ENCODE measurements at regions not wholly inside any gene's neighbourhood (a gene's known extent, or its start where the extent isn't known, plus 50 kb on each side); places are given as distances from the start of the nearest gene placed in this dataset.

- ChIA-PET POLR2A (no interaction called here), CTCF (interaction anchor here (1.2 kb wide), 1 partner anchor 9 kb away, joined by 3 read pairs; no protein-coding TSS in a partner anchor)
- no peak for TF ChIP-seq CTCF (IDR thresholded peaks at IDR 0.05; ENCODE audit: control extremely low read depth, extremely low read depth, low read depth, missing control alignments)
- no peak for DNase-seq (ENCODE audit: extremely low spot score)
Observed at GRCh38 chr2:217151509-217152206, 291.8 kb upstream of the TNP1 start.

- ChIA-PET CTCF (no interaction called here), POLR2A (no interaction called here)
- no peak for TF ChIP-seq CTCF (IDR thresholded peaks at IDR 0.05; ENCODE audit: control extremely low read depth, extremely low read depth, low read depth, missing control alignments)
- no peak for DNase-seq (ENCODE audit: extremely low spot score)
Observed at GRCh38 chr2:217150236-217150635, 290.4 kb upstream of the TNP1 start.

GRCh38 chr2:217149087-217149660, 289.3 kb upstream of the TNP1 start:
- CTCF ChIA-PET, result interaction anchor here (0.9 kb wide), 1 partner anchor 17 kb away, joined by 3 read pairs; no protein-coding TSS in a partner anchor
- TF ChIP-seq CTCF (IDR thresholded peaks at IDR 0.05; ENCODE audit: control extremely low read depth, extremely low read depth, low read depth, missing control alignments), result no peak
- DNase-seq (ENCODE audit: extremely low spot score), result no peak
- POLR2A ChIA-PET, result no interaction called here

- ChIA-PET POLR2A (interaction anchor here (0.6 kb wide), 1 partner anchor 13 kb away, joined by 5 read pairs; no protein-coding TSS in a partner anchor), CTCF (interaction anchor here (1.3 to 2.1 kb wide), 5 partner anchors 10 to 104 kb away, joined by 3 to 7 read pairs (median 3); no protein-coding TSS in a partner anchor)
- no peak for DNase-seq (ENCODE audit: extremely low spot score)
- TF ChIP-seq CTCF (IDR thresholded peaks at IDR 0.05; ENCODE audit: control extremely low read depth, extremely low read depth, low read depth, missing control alignments), result no peak
Observed at GRCh38 chr2:217147818-217148217, 288.0 kb upstream of the TNP1 start.

- no peak for DNase-seq (ENCODE audit: extremely low spot score)
- POLR2A ChIA-PET, result no interaction called here
- CTCF ChIA-PET, result interaction anchor here (1.3 to 2.1 kb wide), 6 partner anchors 11 to 103 kb away, joined by 3 to 7 read pairs (median 4); no protein-coding TSS in a partner anchor
- no peak for TF ChIP-seq CTCF (IDR thresholded peaks at IDR 0.05; ENCODE audit: control extremely low read depth, extremely low read depth, low read depth, missing control alignments)
Observed at GRCh38 chr2:217146956-217147355, 287.1 kb upstream of the TNP1 start.

- DNase-seq (ENCODE audit: extremely low spot score), result no peak
- TF ChIP-seq CTCF (IDR thresholded peaks at IDR 0.05; ENCODE audit: control extremely low read depth, extremely low read depth, low read depth, missing control alignments), result peak; percentile 33
- CTCF ChIA-PET, result interaction anchor here (0.8 to 1.5 kb wide), 5 partner anchors 9 to 30 kb away, joined by 3 to 4 read pairs (median 3); no protein-coding TSS in a partner anchor
- POLR2A ChIA-PET, result no interaction called here
Observed at GRCh38 chr2:217142649-217143266, 282.9 kb upstream of the TNP1 start.

Data from GM10248 (cell line).